Mucosa of descending colon (tissue), 3 donors: ENCODE measurements at regions not wholly inside any gene's neighbourhood (a gene's known extent, or its start where the extent isn't known, plus 50 kb on each side); places are given as distances from the start of the nearest gene placed in this dataset.

Source experiments
- ATAC-seq: fragments of 200-7000 bp; cut with Tn5 transposase; one replicate; pipeline ENCODE4 v1.9.1; 2020; ENCODE audit warnings: mild to moderate bottlenecking, moderate library complexity
- DNase-seq, 3 donors: peaks; one replicate each; pipeline ENCODE4 v3.0.0-alpha.2; 2020
- H3K36me3 ChIP-seq: fragments of 200-600 bp; one replicate; pipeline ENCODE4 v1.8.0; 2021; ENCODE audit warnings: low read depth, mild to moderate bottlenecking
- H3K4me1 ChIP-seq: fragments of 200-600 bp; one replicate; pipeline ENCODE4 v1.8.0; 2021; ENCODE audit warnings: low read depth, mild to moderate bottlenecking
- H3K4me3 ChIP-seq: fragments of 200-600 bp; one replicate; pipeline ENCODE4 v1.8.0; 2021; ENCODE audit warnings: mild to moderate bottlenecking
- H3K9me3 ChIP-seq: fragments of 200-600 bp; one replicate; pipeline ENCODE4 v1.8.0; 2021; ENCODE audit warnings: mild to moderate bottlenecking
- intact Hi-C, 2 donors: fragments of 100-400 bp; cut with DNase I in 1 of 2; cut with micrococcal nuclease in 1 of 2; formaldehyde crosslinking; loops; one replicate each; pipeline versions ENCODE4 v1.11.0 to v1.11.1; 2022; cut with DNase I, micrococcal nuclease
- TF ChIP-seq, protein P1 (sequence below): fragments of 200-600 bp; IDR thresholded peaks from one replicate; pipeline ENCODE4 v1.8.0; 2022; ENCODE audit warnings: antibody characterized with exemption, mild to moderate bottlenecking
- donor health status: DM: no; HTN: no; CAD: no; lungs with moderate emphysema.
- donor health status: DM: no; HTN: no; CAD: no.
- donor health status: DM: no; HTN: yes; CAD: no.

DNA sequence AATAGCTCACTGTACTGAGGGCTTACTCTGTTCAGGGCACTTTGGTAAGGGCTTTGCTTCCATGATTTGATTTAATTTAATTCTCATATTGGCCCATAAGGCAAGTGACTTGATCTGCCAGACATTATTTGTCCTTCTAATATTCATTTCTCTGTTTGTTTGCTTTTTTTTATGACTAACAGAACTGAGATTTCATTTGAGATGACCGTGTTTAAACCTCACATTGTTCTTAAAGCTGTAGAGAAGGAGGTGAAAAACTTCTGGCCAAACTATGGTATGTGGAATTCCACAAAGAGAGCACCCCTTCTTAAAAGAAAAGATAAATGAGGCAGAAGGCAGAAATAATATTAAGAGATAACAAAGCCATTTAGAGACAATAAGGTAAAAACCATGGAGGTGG lies 775.6 kb upstream of the ACO1 start:
- ATAC-seq = no peak
- no peaks in the 10 kb centered on the region for H3K4me1 ChIP-seq

DNA sequence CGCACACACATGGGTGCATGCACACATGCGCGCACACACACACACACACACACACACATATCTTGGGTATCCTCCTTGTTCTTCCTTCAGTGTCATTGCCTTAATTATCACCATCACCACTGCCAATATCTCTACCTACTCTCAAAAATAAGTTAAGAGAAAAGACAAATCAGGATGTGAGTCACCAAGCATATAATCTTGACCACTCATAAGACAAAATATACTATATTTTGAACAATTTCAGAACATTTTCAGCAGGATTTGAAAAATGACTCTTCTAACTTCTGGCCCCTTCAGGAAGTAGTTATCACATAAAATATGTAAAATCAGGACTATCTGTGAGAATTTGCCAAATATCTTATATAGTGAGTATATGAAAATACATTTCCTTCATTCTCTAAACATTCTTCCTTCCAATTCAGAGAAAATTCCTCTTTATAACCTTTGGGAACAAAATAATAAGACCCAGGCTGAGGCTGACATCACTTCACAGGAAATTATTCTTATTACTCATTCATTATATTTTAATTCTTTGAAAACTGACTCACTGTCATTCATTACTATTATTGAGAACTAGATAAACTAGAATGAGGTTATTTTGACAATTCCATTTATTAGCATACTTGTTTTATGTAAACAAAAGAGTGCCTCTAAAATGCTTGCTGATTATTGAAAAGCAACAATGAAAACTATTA lies 772.0 kb upstream of the ACO1 start:
- ATAC-seq = no peak
- Histone ChIP-seq H3K4me3 (no peak overlapping the region), H3K4me1 (no peaks in the 10 kb centered on the region), H3K9me3 (no peaks in the 10 kb centered on the region), H3K36me3 (no peaks in the 10 kb centered on the region)
- no peak for DNase-seq
- TF ChIP-seq, protein P1, sequence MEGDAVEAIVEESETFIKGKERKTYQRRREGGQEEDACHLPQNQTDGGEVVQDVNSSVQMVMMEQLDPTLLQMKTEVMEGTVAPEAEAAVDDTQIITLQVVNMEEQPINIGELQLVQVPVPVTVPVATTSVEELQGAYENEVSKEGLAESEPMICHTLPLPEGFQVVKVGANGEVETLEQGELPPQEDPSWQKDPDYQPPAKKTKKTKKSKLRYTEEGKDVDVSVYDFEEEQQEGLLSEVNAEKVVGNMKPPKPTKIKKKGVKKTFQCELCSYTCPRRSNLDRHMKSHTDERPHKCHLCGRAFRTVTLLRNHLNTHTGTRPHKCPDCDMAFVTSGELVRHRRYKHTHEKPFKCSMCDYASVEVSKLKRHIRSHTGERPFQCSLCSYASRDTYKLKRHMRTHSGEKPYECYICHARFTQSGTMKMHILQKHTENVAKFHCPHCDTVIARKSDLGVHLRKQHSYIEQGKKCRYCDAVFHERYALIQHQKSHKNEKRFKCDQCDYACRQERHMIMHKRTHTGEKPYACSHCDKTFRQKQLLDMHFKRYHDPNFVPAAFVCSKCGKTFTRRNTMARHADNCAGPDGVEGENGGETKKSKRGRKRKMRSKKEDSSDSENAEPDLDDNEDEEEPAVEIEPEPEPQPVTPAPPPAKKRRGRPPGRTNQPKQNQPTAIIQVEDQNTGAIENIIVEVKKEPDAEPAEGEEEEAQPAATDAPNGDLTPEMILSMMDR = no peak
- intact Hi-C loops = no loop called here

More for the DNA sequence above, 775.6 kb upstream of the ACO1 start:
- H3K4me3 ChIP-seq = no peak overlapping the region
- intact Hi-C loops = no loop called here
- TF ChIP-seq, protein P1 = no peak
- no peaks in the 10 kb centered on the region for H3K36me3 ChIP-seq
- no peak for DNase-seq
- H3K9me3 ChIP-seq = no peaks in the 10 kb centered on the region

GRCh38 chr9:31615966-31616365 lies 768.5 kb upstream of the ACO1 start:
- no peak for ATAC-seq
- TF ChIP-seq, protein P1 = no peak
- Histone ChIP-seq H3K9me3 (no peaks in the 10 kb centered on the region), H3K4me3 (no peak overlapping the region), H3K36me3 (no peaks in the 10 kb centered on the region), H3K4me1 (no peaks in the 10 kb centered on the region)
- intact Hi-C loops = no loop called here
- DNase-seq = no peak

DNA sequence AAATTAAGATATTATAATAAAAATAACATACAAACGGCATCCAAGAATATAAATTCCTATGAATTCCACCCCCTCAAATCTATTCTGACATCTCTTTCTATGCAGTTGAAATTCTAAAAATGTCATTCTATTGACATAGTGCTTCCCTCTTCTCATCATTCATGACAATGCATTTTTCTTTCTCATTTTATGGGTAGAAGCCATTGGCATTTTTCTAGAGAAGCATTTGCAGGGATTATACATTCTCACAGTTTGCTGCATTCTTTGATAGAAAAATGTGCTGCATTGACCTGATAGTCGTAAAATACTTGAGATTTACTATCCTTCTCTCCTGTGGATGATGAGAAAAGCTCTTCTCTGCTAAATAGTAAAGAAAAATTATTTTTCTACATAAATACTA lies 760.9 kb upstream of the ACO1 start:
- no peaks in the 10 kb centered on the region for H3K9me3 ChIP-seq
- H3K4me1 ChIP-seq = no peaks in the 10 kb centered on the region
- DNase-seq (no peak), ATAC-seq (no peak)
- no peaks in the 10 kb centered on the region for H3K36me3 ChIP-seq
- no peak overlapping the region for H3K4me3 ChIP-seq
- TF ChIP-seq, protein P1 = no peak
- intact Hi-C loops = no loop called here

GRCh38 chr9:31629292-31629691 lies 755.2 kb upstream of the ACO1 start:
- TF ChIP-seq, protein P1 = no peak
- Histone ChIP-seq H3K9me3 (no peaks in the 10 kb centered on the region), H3K4me3 (no peak overlapping the region), H3K36me3 (no peaks in the 10 kb centered on the region), H3K4me1 (no peaks in the 10 kb centered on the region)
- ATAC-seq = no peak
- intact Hi-C loops = no loop called here
- DNase-seq = no peak

GRCh38 chr9:31637265-31637664 lies 747.2 kb upstream of the ACO1 start:
- no peaks in the 10 kb centered on the region for H3K9me3 ChIP-seq
- DNase-seq (no peak), ATAC-seq (no peak)
- no peaks in the 10 kb centered on the region for H3K4me1 ChIP-seq
- TF ChIP-seq, protein P1 = no peak
- H3K36me3 ChIP-seq = no peaks in the 10 kb centered on the region
- intact Hi-C loops = no loop called here
- H3K4me3 ChIP-seq = no peak overlapping the region
